Choroid plexus epithelial cell (primary cell): ENCODE measurements at regions not wholly inside any gene's neighbourhood (a gene's known extent, or its start where the extent isn't known, plus 50 kb on each side); places are given as distances from the start of the nearest gene placed in this dataset.

Experiments
- DNase-seq: peaks from one replicate; pipeline ENCODE4 v3.0.0-alpha.2; 2010; ENCODE audit warnings: low read depth
- H3K4me3 ChIP-seq: 2 replicates; pipeline ENCODE4 v1.5.1; 2011; ENCODE audit warnings: low read depth, mild to moderate bottlenecking, control low read depth, low read length, moderate library complexity
- CTCF ChIP-seq: conservative IDR thresholded peaks from 2 replicates; pipeline ENCODE4 v1.5.1; 2011; ENCODE audit warnings: low read depth, mild to moderate bottlenecking, control low read depth, inconsistent platforms, low read length, moderate library complexity

GRCh38 chr2:203645831-203646230 lies 60.6 kb upstream of the CD28 start:
- TF ChIP-seq CTCF, result no peak
- no peak for DNase-seq
- no peak overlapping the region for H3K4me3 ChIP-seq

- no peak for DNase-seq
- H3K4me3 ChIP-seq, result no peak overlapping the region
- no peak for TF ChIP-seq CTCF
These were observed 60.1 kb upstream of the CD28 start for GRCh38 chr2:203646266-203646864.

- H3K4me3 ChIP-seq, result no peak overlapping the region
- no peak for DNase-seq
- TF ChIP-seq CTCF, result no peak
These were observed 59.5 kb upstream of the CD28 start for GRCh38 chr2:203646961-203647360.

GRCh38 chr2:203647579-203647978 lies 58.9 kb upstream of the CD28 start:
- TF ChIP-seq CTCF, result no peak
- H3K4me3 ChIP-seq, result no peak overlapping the region
- DNase-seq, result no peak

- DNase-seq, result peak; percentile 16
- TF ChIP-seq CTCF, result no peak
- H3K4me3 ChIP-seq, result no peak overlapping the region
These were observed 58.2 kb upstream of the CD28 start for GRCh38 chr2:203648273-203648672.

- no peak overlapping the region for H3K4me3 ChIP-seq
- TF ChIP-seq CTCF, result no peak
- no peak for DNase-seq
These were observed 57.1 kb upstream of the CD28 start for GRCh38 chr2:203649176-203649814.
